H9 (cell line): ENCODE measurements at regions not wholly inside any gene's neighbourhood (a gene's known extent, or its start where the extent isn't known, plus 50 kb on each side); places are given as distances from the start of the nearest gene placed in this dataset.

Experiments
- DNase-seq: peaks from one replicate; pipeline ENCODE4 v3.0.0-alpha.2; 2017
- H2AFZ ChIP-seq: one replicate; pipeline ENCODE4 v1.6.1; 2013; ENCODE audit warnings: mild to moderate bottlenecking, low read length, control low read depth, moderate library complexity
- H2AK5ac ChIP-seq: 2 replicates; pipeline ENCODE4 v1.6.1; 2013; ENCODE audit warnings: low read length, control low read depth, mixed read lengths; ENCODE audit not compliant: insufficient read length
- H2BK120ac ChIP-seq: one replicate; pipeline ENCODE4 v1.6.1; 2013; ENCODE audit warnings: low read depth, mild to moderate bottlenecking, low read length, control low read depth, inconsistent platforms; ENCODE audit not compliant: poor library complexity, severe bottlenecking
- H2BK12ac ChIP-seq: 2 replicates; pipeline ENCODE4 v1.6.1; 2013; ENCODE audit warnings: low read length, control low read depth, mixed read lengths, low read depth; ENCODE audit not compliant: insufficient read length
- H2BK15ac ChIP-seq: 2 replicates; pipeline ENCODE4 v1.6.1; 2013; ENCODE audit warnings: low read depth, low read length, control low read depth
- H2BK20ac ChIP-seq: one replicate; pipeline ENCODE4 v1.6.1; 2013; ENCODE audit warnings: low read depth, mild to moderate bottlenecking, low read length, control low read depth, inconsistent platforms; ENCODE audit not compliant: poor library complexity, severe bottlenecking
- H2BK5ac ChIP-seq: 2 replicates; pipeline ENCODE4 v1.6.1; 2013; ENCODE audit warnings: low read length, control low read depth, mixed read lengths; ENCODE audit not compliant: insufficient read length
- H3K14ac ChIP-seq: 2 replicates; pipeline ENCODE4 v1.6.1; 2013; ENCODE audit warnings: low read length, control low read depth; ENCODE audit not compliant: insufficient read depth
- H3K18ac ChIP-seq: 2 replicates; pipeline ENCODE4 v1.6.1; 2013; ENCODE audit warnings: low read depth, mild to moderate bottlenecking, mixed read lengths, low read length, control low read depth; ENCODE audit not compliant: insufficient read length
- H3K23ac ChIP-seq: 2 replicates; pipeline ENCODE4 v1.6.1; 2013; ENCODE audit warnings: low read length, control low read depth, mixed read lengths, low read depth; ENCODE audit not compliant: insufficient read length
- H3K23me2 ChIP-seq: 2 replicates; pipeline ENCODE4 v1.6.1; 2013; ENCODE audit warnings: low read depth, mild to moderate bottlenecking, mixed read lengths, low read length, control low read depth; ENCODE audit not compliant: insufficient read length, poor library complexity, severe bottlenecking
- H3K27ac ChIP-seq: 2 replicates; pipeline ENCODE4 v1.5.1; 2013; ENCODE audit warnings: low read length, control low read depth, mixed read lengths, low read depth; ENCODE audit not compliant: insufficient read length
- H3K27me3 ChIP-seq: 2 replicates; pipeline ENCODE4 v1.6.1; 2013; ENCODE audit warnings: low read length, control low read depth, inconsistent platforms; ENCODE audit not compliant: insufficient read depth
- H3K4ac ChIP-seq: 2 replicates; pipeline ENCODE4 v1.6.1; 2013; ENCODE audit warnings: low read depth, mild to moderate bottlenecking, control low read depth, inconsistent platforms, low read length, moderate library complexity
- H3K4me1 ChIP-seq: 2 replicates; pipeline ENCODE4 v1.6.1; 2013; ENCODE audit warnings: low read length, control low read depth, inconsistent platforms; ENCODE audit not compliant: insufficient read depth
- H3K4me2 ChIP-seq: 2 replicates; pipeline ENCODE4 v1.6.1; 2013; ENCODE audit warnings: low read length, control low read depth, mixed read lengths; ENCODE audit not compliant: insufficient read length, insufficient read depth
- H3K56ac ChIP-seq: 2 replicates; pipeline ENCODE4 v1.6.1; 2013; ENCODE audit warnings: low read depth, mild to moderate bottlenecking, mixed read lengths, low read length, control low read depth; ENCODE audit not compliant: insufficient read length
- H3K79me1 ChIP-seq: 2 replicates; pipeline ENCODE4 v1.6.1; 2013; ENCODE audit warnings: low read depth, mild to moderate bottlenecking, moderate library complexity, low read length, control low read depth, inconsistent platforms; ENCODE audit not compliant: insufficient read depth, poor library complexity, severe bottlenecking
- H3K79me2 ChIP-seq: 2 replicates; pipeline ENCODE4 v1.6.1; 2013; ENCODE audit warnings: low read length, control low read depth, inconsistent platforms; ENCODE audit not compliant: insufficient read depth
- H3K9ac ChIP-seq: 2 replicates; pipeline ENCODE4 v1.6.1; 2013; ENCODE audit warnings: low read length, control low read depth, mixed read lengths; ENCODE audit not compliant: insufficient read length; ENCODE audit errors: extremely low read depth
- H3K9me3 ChIP-seq: one replicate; pipeline ENCODE4 v1.6.1; 2013; ENCODE audit warnings: low read depth, low read length, inconsistent platforms; ENCODE audit not compliant: control insufficient read depth
- H3T11ph ChIP-seq: one replicate; pipeline ENCODE4 v1.6.1; 2013; ENCODE audit warnings: mild to moderate bottlenecking, low read length, control low read depth, inconsistent platforms
- H4K20me1 ChIP-seq: one replicate; pipeline ENCODE4 v1.6.1; 2013; ENCODE audit not compliant: control insufficient read depth, insufficient read length, insufficient read depth
- H4K5ac ChIP-seq: 2 replicates; pipeline ENCODE4 v1.6.1; 2013; ENCODE audit warnings: low read depth, mild to moderate bottlenecking, mixed read lengths, low read length, control low read depth; ENCODE audit not compliant: insufficient read length
- H4K8ac ChIP-seq: replicated peaks from 2 replicates; pipeline ENCODE4 v1.6.1; 2013; ENCODE audit warnings: low read length, control low read depth, mixed read lengths, low read depth; ENCODE audit not compliant: insufficient read length
- H4K91ac ChIP-seq: 2 replicates; pipeline ENCODE4 v1.6.1; 2013; ENCODE audit warnings: low read depth, mild to moderate bottlenecking, moderate library complexity, mixed read lengths, low read length, control low read depth; ENCODE audit not compliant: insufficient read length
- H3K27ac Mint-ChIP-seq, 3 experiments: 2 replicates in 2 of 3; 3 replicates in 1 of 3; pipeline ENCODE4 v1.8.0; 2020 to 2021; ENCODE audit warnings: mixed read lengths in 3 of 3, mild to moderate bottlenecking in 1 of 3, moderate library complexity in 1 of 3
- H3K27me3 Mint-ChIP-seq: 2 replicates; pipeline ENCODE4 v1.8.0; 2021; ENCODE audit warnings: low read depth, mild to moderate bottlenecking, moderate library complexity, mixed read lengths
- H3K36me3 Mint-ChIP-seq, 3 experiments: 2 replicates in 2 of 3; 3 replicates in 1 of 3; pipeline ENCODE4 v1.8.0; 2020 to 2021; ENCODE audit warnings: low read depth in 3 of 3, mixed read lengths in 3 of 3; ENCODE audit not compliant: insufficient read depth in 1 of 3
- H3K4me1 Mint-ChIP-seq, 2 experiments: 2 replicates each; pipeline ENCODE4 v1.8.0; 2020; ENCODE audit warnings: mixed read lengths in 2 of 2
- H3K4me3 Mint-ChIP-seq, 2 experiments: 2 replicates in 1 of 2; 3 replicates in 1 of 2; pipeline ENCODE4 v1.8.0; 2020 to 2021; ENCODE audit warnings: mild to moderate bottlenecking in 2 of 2, mixed read lengths in 2 of 2, moderate library complexity in 1 of 2
- H3K9me3 Mint-ChIP-seq, 2 experiments: 2 replicates in 1 of 2; 3 replicates in 1 of 2; pipeline ENCODE4 v1.8.0; 2020; ENCODE audit warnings: mild to moderate bottlenecking in 2 of 2, mixed read lengths in 2 of 2, moderate library complexity in 1 of 2
- WGBS: extraction: QIAGEN DNeasy Blood & Tissue Kit; methylation state at CpG from one replicate; pipeline ENCODE4 v1.1.7; 2013; ENCODE audit warnings: missing lambda C conversion rate, low lambda C conversion rate, mixed read lengths; ENCODE audit not compliant: insufficient read length; ENCODE audit errors: extremely low coverage; 5-methylcytosine and 5-hydroxymethylcytosine counted together
- TF ChIP-seq, protein P1 (sequence below): fragments of 200-600 bp; sonication (generic); conservative IDR thresholded peaks from 3 replicates; pipeline ENCODE4 v1.8.0; 2021; ENCODE audit warnings: antibody characterized with exemption, mild to moderate bottlenecking

GRCh38 chr2:62589691-62590356, 83.8 kb upstream of the TMEM17 start:
- peaks cover 12 to 13% of the 10 kb centered on the region in 2 experiments for H3K9me3 Mint-ChIP-seq
- no peak for DNase-seq
- Histone ChIP-seq H3K18ac (no peak overlapping the region), H3K4ac (no peak overlapping the region), H2BK120ac (no peak overlapping the region), H2AK5ac (no peak overlapping the region), H3T11ph (no peak overlapping the region), H3K79me1 (no peaks in the 10 kb centered on the region), H3K27ac (no peak overlapping the region), H3K4me1 (peaks cover 4% of the 10 kb centered on the region; the same call in 1 of the 2 replicates), H2BK20ac (no peak overlapping the region), H3K9me3 (peaks cover 10% of the 10 kb centered on the region), H3K14ac (no peak overlapping the region), H3K79me2 (no peaks in the 10 kb centered on the region), H3K9ac (no peak overlapping the region), H2BK5ac (no peak overlapping the region), H2BK15ac (no peak overlapping the region), H3K4me2 (no peak overlapping the region), H2AFZ (no peak overlapping the region), H3K23me2 (no peaks in the 10 kb centered on the region), H4K91ac (no peak overlapping the region), H4K20me1 (no peaks in the 10 kb centered on the region), H2BK12ac (no peak overlapping the region), H4K5ac (no peak overlapping the region), H3K27me3 (no peaks in the 10 kb centered on the region), H3K23ac (no peak overlapping the region), H3K56ac (no peak overlapping the region), H4K8ac (no peak overlapping the region)
- peaks cover 11 to 15% of the 10 kb centered on the region in 2 experiments for H3K4me1 Mint-ChIP-seq
- no peaks in the 10 kb centered on the region; the same call in 1 of the 2 replicates for H3K27me3 Mint-ChIP-seq
- H3K4me3 Mint-ChIP-seq: no peak overlapping the region
- H3K36me3 Mint-ChIP-seq: peaks cover 3 to 15% (median 12%) of the 10 kb centered on the region in 3 experiments
- TF ChIP-seq, protein P1, sequence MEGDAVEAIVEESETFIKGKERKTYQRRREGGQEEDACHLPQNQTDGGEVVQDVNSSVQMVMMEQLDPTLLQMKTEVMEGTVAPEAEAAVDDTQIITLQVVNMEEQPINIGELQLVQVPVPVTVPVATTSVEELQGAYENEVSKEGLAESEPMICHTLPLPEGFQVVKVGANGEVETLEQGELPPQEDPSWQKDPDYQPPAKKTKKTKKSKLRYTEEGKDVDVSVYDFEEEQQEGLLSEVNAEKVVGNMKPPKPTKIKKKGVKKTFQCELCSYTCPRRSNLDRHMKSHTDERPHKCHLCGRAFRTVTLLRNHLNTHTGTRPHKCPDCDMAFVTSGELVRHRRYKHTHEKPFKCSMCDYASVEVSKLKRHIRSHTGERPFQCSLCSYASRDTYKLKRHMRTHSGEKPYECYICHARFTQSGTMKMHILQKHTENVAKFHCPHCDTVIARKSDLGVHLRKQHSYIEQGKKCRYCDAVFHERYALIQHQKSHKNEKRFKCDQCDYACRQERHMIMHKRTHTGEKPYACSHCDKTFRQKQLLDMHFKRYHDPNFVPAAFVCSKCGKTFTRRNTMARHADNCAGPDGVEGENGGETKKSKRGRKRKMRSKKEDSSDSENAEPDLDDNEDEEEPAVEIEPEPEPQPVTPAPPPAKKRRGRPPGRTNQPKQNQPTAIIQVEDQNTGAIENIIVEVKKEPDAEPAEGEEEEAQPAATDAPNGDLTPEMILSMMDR: no peak
- no peak overlapping the region for H3K27ac Mint-ChIP-seq
- WGBS: no CpG with 5 or more reads among the region's 4 CpGs
